ENCODE measurements at regions not wholly inside any gene's neighbourhood (a gene's known extent, or its start where the extent isn't known, plus 50 kb on each side); places are given as distances from the start of the nearest gene placed in this dataset.

- DNase-seq (ENCODE audit: low read depth in 1 of 2, low spot score in 1 of 2) (no peak), ATAC-seq (no peak), FAIRE-seq (no peak)
- TF ChIP-seq, protein P1, sequence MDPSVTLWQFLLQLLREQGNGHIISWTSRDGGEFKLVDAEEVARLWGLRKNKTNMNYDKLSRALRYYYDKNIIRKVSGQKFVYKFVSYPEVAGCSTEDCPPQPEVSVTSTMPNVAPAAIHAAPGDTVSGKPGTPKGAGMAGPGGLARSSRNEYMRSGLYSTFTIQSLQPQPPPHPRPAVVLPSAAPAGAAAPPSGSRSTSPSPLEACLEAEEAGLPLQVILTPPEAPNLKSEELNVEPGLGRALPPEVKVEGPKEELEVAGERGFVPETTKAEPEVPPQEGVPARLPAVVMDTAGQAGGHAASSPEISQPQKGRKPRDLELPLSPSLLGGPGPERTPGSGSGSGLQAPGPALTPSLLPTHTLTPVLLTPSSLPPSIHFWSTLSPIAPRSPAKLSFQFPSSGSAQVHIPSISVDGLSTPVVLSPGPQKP (IDR thresholded peaks at IDR 0.05; ENCODE audit: low read depth, low read length), result no peak
- no peak for TF ChIP-seq POLR2A (IDR thresholded peaks at IDR 0.05; ENCODE audit: low read length)
- no peak for TF ChIP-seq EP300 (IDR thresholded peaks at IDR 0.05)
- no peak for TF ChIP-seq CEBPB (IDR thresholded peaks at IDR 0.05)
- TF ChIP-seq NFE2L2 (conservative IDR thresholded peaks at IDR 0.05; ENCODE audit: low read length), result no peak
- TF ChIP-seq NR3C1 (IDR thresholded peaks at IDR 0.05), result no peak
- TF ChIP-seq PBX3 (IDR thresholded peaks at IDR 0.05), result no peak
- TF ChIP-seq BHLHE40 (IDR thresholded peaks at IDR 0.05; ENCODE audit: low read depth, low read length), result no peak
- no peak for TF ChIP-seq SMC3 (IDR thresholded peaks at IDR 0.05)
- no peak for TF ChIP-seq KDM5A (IDR thresholded peaks at IDR 0.05)
- TF ChIP-seq CHD2 (IDR thresholded peaks at IDR 0.05; ENCODE audit: low read length, partially characterized antibody), result no peak
- TF ChIP-seq MYC (IDR thresholded peaks at IDR 0.05; ENCODE audit: borderline replicate concordance, low read length), result no peak
- TF ChIP-seq NPAS2 (CRISPR knock-in tag; IDR thresholded peaks at IDR 0.05; ENCODE audit: borderline replicate concordance), result no peak
- TF ChIP-seq ZNF302 (CRISPR knock-in tag; IDR thresholded peaks at IDR 0.05), result no peak
- no peak for TF ChIP-seq JUNB (IDR thresholded peaks at IDR 0.05)
- TF ChIP-seq EHMT2 (IDR thresholded peaks at IDR 0.05; ENCODE audit: low read depth), result no peak
- TF ChIP-seq MAZ (IDR thresholded peaks at IDR 0.05; ENCODE audit: borderline replicate concordance, low read depth, low read length), result no peak
- TF ChIP-seq CHD4 (IDR thresholded peaks at IDR 0.05; ENCODE audit: borderline replicate concordance), result no peak
- TF ChIP-seq TP53 (CRISPR knock-in tag; IDR thresholded peaks at IDR 0.05), result no peak
- TF ChIP-seq CBX2 (IDR thresholded peaks at IDR 0.05; ENCODE audit: borderline replicate concordance, low read depth), result no peak
- Histone ChIP-seq H3K4me1 (no peaks in the 10 kb centered on the region), H3K4me3 (no peak overlapping the region), H3K4me2 (no peak overlapping the region), H3K27ac (no peak overlapping the region), H3K9me3 (no peaks in the 10 kb centered on the region)
- ChIA-PET POLR2A (no interaction called here), CTCF (no interaction called here)
- 6% methylated on average over 4 of the region's 4 CpGs for WGBS (ENCODE audit: missing lambda C conversion rate)
Observed at GRCh38 chr12:129984106-129984505, 80.3 kb upstream of the TMEM132D start.

- Histone ChIP-seq H3K4me1 (no peaks in the 10 kb centered on the region), H3K27ac (no peak overlapping the region), H3K4me3 (no peak overlapping the region), H3K4me2 (no peak overlapping the region), H3K9me3 (peaks cover 2% of the 10 kb centered on the region; the same call in 2 of the 3 replicates)
- no peak for ATAC-seq
- no peak for FAIRE-seq
- TF ChIP-seq FOSL2 (IDR thresholded peaks at IDR 0.05) (no peak), FOSL2 (CRISPR knock-in tag; IDR thresholded peaks at IDR 0.05) (no peak), BHLHE40 (IDR thresholded peaks at IDR 0.05; ENCODE audit: low read depth, low read length) (no peak), KDM5A (IDR thresholded peaks at IDR 0.05) (no peak), NPAS2 (CRISPR knock-in tag; IDR thresholded peaks at IDR 0.05; ENCODE audit: borderline replicate concordance) (no peak), GATA3 (IDR thresholded peaks at IDR 0.05; ENCODE audit: borderline replicate concordance) (no peak), MAZ (IDR thresholded peaks at IDR 0.05; ENCODE audit: borderline replicate concordance, low read depth, low read length) (no peak), RARB (CRISPR knock-in tag; IDR thresholded peaks at IDR 0.05) (no peak), HEYL (CRISPR knock-in tag; IDR thresholded peaks at IDR 0.05) (no peak), FOXS1 (CRISPR knock-in tag; IDR thresholded peaks at IDR 0.05) (no peak)
- 2% methylated on average over 5 of the region's 5 CpGs for WGBS (ENCODE audit: missing lambda C conversion rate)
- POLR2A ChIA-PET, result no interaction called here
- CTCF ChIA-PET, result no interaction called here
- DNase-seq (ENCODE audit: low read depth in 1 of 2, low spot score in 1 of 2), result no peak
Observed at GRCh38 chr12:129987841-129988240, 84.0 kb upstream of the TMEM132D start.

- ATAC-seq (no peak), DNase-seq (ENCODE audit: low read depth in 1 of 2, low spot score in 1 of 2) (no peak), FAIRE-seq (no peak)
- POLR2A ChIA-PET, result no interaction called here
- Histone ChIP-seq H3K4me2 (no peak overlapping the region), H3K9me3 (peaks cover 2% of the 10 kb centered on the region; the same call in 2 of the 3 replicates), H3K4me3 (no peak overlapping the region), H3K27ac (no peak overlapping the region), H3K4me1 (no peaks in the 10 kb centered on the region)
- CTCF ChIA-PET, result no interaction called here
- WGBS (ENCODE audit: missing lambda C conversion rate), result 15% methylated on average over 8 of the region's 8 CpGs
- TF ChIP-seq FOSB (CRISPR knock-in tag; IDR thresholded peaks at IDR 0.05), result no peak
- no peak for TF ChIP-seq TP53 (CRISPR knock-in tag; IDR thresholded peaks at IDR 0.05)
- TF ChIP-seq ZNF302 (CRISPR knock-in tag; IDR thresholded peaks at IDR 0.05), result no peak
- no peak for TF ChIP-seq FOSL2 (IDR thresholded peaks at IDR 0.05)
- no peak for TF ChIP-seq FOSL2 (CRISPR knock-in tag; IDR thresholded peaks at IDR 0.05)
- no peak for TF ChIP-seq CEBPB (IDR thresholded peaks at IDR 0.05)
- no peak for TF ChIP-seq MYC (IDR thresholded peaks at IDR 0.05; ENCODE audit: borderline replicate concordance, low read length)
- TF ChIP-seq POLR2A (IDR thresholded peaks at IDR 0.05; ENCODE audit: low read length), result no peak
- TF ChIP-seq MAX (IDR thresholded peaks at IDR 0.05), result no peak
- TF ChIP-seq KDM1A (IDR thresholded peaks at IDR 0.05; ENCODE audit: low read depth), result no peak
- TF ChIP-seq EHMT2 (IDR thresholded peaks at IDR 0.05; ENCODE audit: low read depth), result no peak
- TF ChIP-seq PBX3 (IDR thresholded peaks at IDR 0.05), result no peak
- no peak for TF ChIP-seq ZC3H11A (IDR thresholded peaks at IDR 0.05)
- no peak for TF ChIP-seq SREBF2 (IDR thresholded peaks at IDR 0.05)
- TF ChIP-seq TFCP2L1 (CRISPR knock-in tag; IDR thresholded peaks at IDR 0.05), result no peak
- TF ChIP-seq ZSCAN20 (CRISPR knock-in tag; IDR thresholded peaks at IDR 0.05), result no peak
- TF ChIP-seq GATA3 (IDR thresholded peaks at IDR 0.05; ENCODE audit: borderline replicate concordance), result no peak
- no peak for TF ChIP-seq RARB (CRISPR knock-in tag; IDR thresholded peaks at IDR 0.05)
- no peak for TF ChIP-seq MAFK (IDR thresholded peaks at IDR 0.05; ENCODE audit: partially characterized antibody)
Observed at GRCh38 chr12:129994634-129995033, 90.8 kb upstream of the TMEM132D start.
